K562 (cell line): ENCODE measurements at regions not wholly inside any gene's neighbourhood (a gene's known extent, or its start where the extent isn't known, plus 50 kb on each side); places are given as distances from the start of the nearest gene placed in this dataset.

Experiments used
- ATAC-seq: fragments of 200-7000 bp; cut with Tn5 transposase; 3 replicates; pipeline ENCODE4 v1.9.1; 2020; ENCODE audit warnings: moderate library complexity
- BruUV-seq: library from RNA; stranded (reverse); fragments of 400-500 nt; replicated peaks from 2 replicates; lab custom pipeline; 2021; lab: Mats Ljungman, UMichigan
- CTCF ChIA-PET: fragments of 300-600 bp; formaldehyde crosslinking; extraction: SDS; loops from one replicate; lab custom pipeline; 2021; ENCODE audit warnings: low intra/inter-chr PET ratio; lab: Yijun Ruan, JAX
- POLR2A ChIA-PET: fragments of 300-600, 350-650 bp; sonication (Branson Sonifier 250); formaldehyde crosslinking; extraction: SDS; loops from one replicate; lab custom pipeline; 2021; ENCODE audit warnings: antibody characterized with exemption, inconsistent platforms; lab: Yijun Ruan, JAX
- DNase-seq, 4 experiments: peaks; one replicate each; pipeline versions ENCODE4 v3.0.0 to v3.0.0-alpha.2; 2011 to 2018; ENCODE audit warnings: low spot score in 3 of 4, mixed read lengths in 3 of 4; ENCODE audit errors: extremely low read depth in 1 of 4
- FAIRE-seq: peaks from 2 replicates; lab custom pipeline; 2011; peaks lifted over from hg19 to GRCh38; lab: Jason Lieb, UNC
- H2AFZ ChIP-seq: 2 replicates; pipeline ENCODE4 v1.6.0; 2011; ENCODE audit warnings: low read depth, low read length, control low read depth, inconsistent platforms
- H3K27ac ChIP-seq: fragments of 200-600 bp; 3 replicates; pipeline ENCODE4 v1.8.0; 2011; ENCODE audit warnings: low read depth, mild to moderate bottlenecking, control low read depth, inconsistent platforms, low read length, moderate library complexity, mixed read lengths; ENCODE audit errors: extremely low read depth
- H3K27me3 ChIP-seq, 2 experiments: fragments of 300-600 bp in 1 of 2; 2 replicates in 1 of 2; 3 replicates in 1 of 2; pipeline versions ENCODE4 v1.6.0 to v1.8.0; 2011; ENCODE audit warnings: inconsistent platforms in 2 of 2, low read length in 2 of 2, mild to moderate bottlenecking in 1 of 2, mixed read lengths in 1 of 2, moderate library complexity in 1 of 2; ENCODE audit not compliant: control insufficient read depth in 2 of 2, insufficient read depth in 2 of 2
- H3K36me3 ChIP-seq: fragments of 300-600 bp; 3 replicates; pipeline ENCODE4 v1.8.0; 2011; ENCODE audit warnings: mild to moderate bottlenecking, low read length, inconsistent platforms; ENCODE audit not compliant: control insufficient read depth, insufficient read depth
- H3K4me1 ChIP-seq, 2 experiments: fragments of 200-600 bp in 1 of 2; replicated peaks in 1 of 2; 2 replicates in 1 of 2; 3 replicates in 1 of 2; pipeline versions ENCODE4 v1.5.1 to v1.8.0; 2011; ENCODE audit warnings: inconsistent platforms in 2 of 2, low read length in 2 of 2, mild to moderate bottlenecking in 1 of 2, mixed read lengths in 1 of 2, moderate library complexity in 1 of 2; ENCODE audit not compliant: control insufficient read depth in 2 of 2, insufficient read depth in 2 of 2
- H3K4me2 ChIP-seq: 2 replicates; pipeline ENCODE4 v1.6.1; 2011; ENCODE audit warnings: low read length, control low read depth, inconsistent platforms, mixed read lengths; ENCODE audit not compliant: insufficient read depth
- H3K4me3 ChIP-seq: fragments of 200-600 bp; sonication (generic), shearing (Covaris generic); 2 replicates; pipeline ENCODE4 v1.5.1; 2016; ENCODE audit warnings: control low read depth, inconsistent platforms
- H3K79me2 ChIP-seq: fragments of 200-600 bp; 3 replicates; pipeline ENCODE4 v1.8.0; 2011; ENCODE audit warnings: low read length, inconsistent platforms; ENCODE audit not compliant: control insufficient read depth, insufficient read depth
- H3K9ac ChIP-seq, 2 experiments: 2 replicates each; pipeline versions ENCODE4 v1.6.0 to v1.6.1; 2011; ENCODE audit warnings: low read depth in 2 of 2, low read length in 2 of 2, control low read depth in 1 of 2, inconsistent platforms in 1 of 2, mild to moderate bottlenecking in 1 of 2, mixed read lengths in 1 of 2; ENCODE audit not compliant: insufficient read depth in 1 of 2
- H3K9me1 ChIP-seq: one replicate; pipeline ENCODE4 v1.6.0; 2011; ENCODE audit warnings: inconsistent platforms, mild to moderate bottlenecking, low read length, moderate library complexity; ENCODE audit not compliant: control insufficient read depth, insufficient read depth
- H3K9me3 ChIP-seq: replicated peaks from 2 replicates; pipeline ENCODE4 v1.5.1; 2011; ENCODE audit warnings: low read depth, low read length, inconsistent platforms; ENCODE audit not compliant: control insufficient read depth, insufficient read depth
- H4K20me1 ChIP-seq: replicated peaks from 2 replicates; pipeline ENCODE4 v1.6.1; 2011; ENCODE audit warnings: low read length, inconsistent platforms, mixed read lengths; ENCODE audit not compliant: control insufficient read depth, insufficient read depth
- ATF7 ChIP-seq: fragments of 450-650 bp; IDR thresholded peaks from 2 replicates; pipeline ENCODE4 v1.7.1; 2014; ENCODE audit warnings: mild to moderate bottlenecking, moderate library complexity
- CLOCK ChIP-seq: fragments of 250-450 bp; sonication (Bioruptor Pico); IDR thresholded peaks from 2 replicates; pipeline ENCODE4 v1.4.0; 2020; ENCODE audit warnings: mild to moderate bottlenecking, moderate library complexity, borderline replicate concordance
- FOXJ3 ChIP-seq: sonication (generic); formaldehyde crosslinking; IDR thresholded peaks from 2 replicates; pipeline ENCODE4 v1.4.0; 2020; ENCODE audit warnings: mild to moderate bottlenecking, missing genetic modification reagents
- FOXK2 ChIP-seq, 2 experiments: fragments of 450-650 bp; IDR thresholded peaks in 1 of 2; conservative IDR thresholded peaks in 1 of 2; 2 replicates each; pipeline ENCODE4 v1.6.1; 2016; ENCODE audit warnings: low read depth in 2 of 2, mild to moderate bottlenecking in 1 of 2
- GATAD2B ChIP-seq: fragments of 450-650 bp; IDR thresholded peaks from 2 replicates; pipeline ENCODE4 v1.6.1; 2017; ENCODE audit warnings: mild to moderate bottlenecking, borderline replicate concordance
- HBP1 ChIP-seq: fragments of 450-650 bp; formaldehyde crosslinking; IDR thresholded peaks from 2 replicates; pipeline ENCODE4 v1.4.0; 2022; ENCODE audit warnings: missing genetic modification characterization
- PATZ1 ChIP-seq: fragments of 250-450 bp; sonication (Bioruptor Pico); IDR thresholded peaks from 2 replicates; pipeline ENCODE4 v1.5.0; 2020; ENCODE audit warnings: mild to moderate bottlenecking, borderline replicate concordance
- POLR2A ChIP-seq: fragments of 450-650 bp; conservative IDR thresholded peaks from 2 replicates; pipeline ENCODE4 v1.6.1; 2016
- ZNF280A ChIP-seq: fragments of 450-650 bp; IDR thresholded peaks from 2 replicates; pipeline ENCODE4 v1.6.1; 2018; ENCODE audit warnings: mild to moderate bottlenecking, low read depth; ENCODE audit not compliant: partially characterized antibody
- ZNF589 ChIP-seq: fragments of 200-800 bp; sonication (Bioruptor generic); IDR thresholded peaks from 2 replicates; pipeline ENCODE4 v1.6.1; 2016; ENCODE audit warnings: low read depth, missing genetic modification characterization, missing compliant biosample characterization
- ZNF644 ChIP-seq: fragments of 200-800 bp; sonication (Bioruptor generic); IDR thresholded peaks from 2 replicates; pipeline ENCODE4 v1.6.1; 2016; ENCODE audit warnings: low read depth, missing genetic modification characterization, missing compliant biosample characterization
- in situ Hi-C: fragments of 300-500 bp; cut with MboI; formaldehyde crosslinking; loops from 4 replicates; pipeline ENCODE4 v1.15.0; 2018; ENCODE audit warnings: inconsistent platforms, mixed read lengths
- intact Hi-C: fragments of 100-400 bp; cut with micrococcal nuclease; formaldehyde crosslinking; loops from 2 replicates; pipeline ENCODE4 v1.14.2; 2022

GRCh38 chr2:167490455-167490854, 602.2 kb downstream of the XIRP2 start:
- intact Hi-C loops (no loop called here), in situ Hi-C loops (no loop called here)
- Histone ChIP-seq H3K4me1 (no peaks in the 10 kb centered on the region), H3K9me1 (no peaks in the 10 kb centered on the region), H3K36me3 (no peaks in the 10 kb centered on the region), H3K4me2 (no peak overlapping the region), H3K79me2 (no peaks in the 10 kb centered on the region), H2AFZ (no peak overlapping the region), H3K9ac (no peak overlapping the region), H4K20me1 (no peaks in the 10 kb centered on the region), H3K27me3 (no peaks in the 10 kb centered on the region), H3K27ac (no peak overlapping the region), H3K9me3 (no peaks in the 10 kb centered on the region), H3K4me3 (no peak overlapping the region)
- TF ChIP-seq ATF7 (no peak), CLOCK (no peak), ZNF589 (CRISPR knock-in tag) (no peak), POLR2A (no peak), ZNF644 (no peak), GATAD2B (no peak), FOXK2 (conservative IDR thresholded peaks at IDR 0.05 in 1 of 2, IDR thresholded peaks at IDR 0.05 in 1 of 2; ENCODE audit: low read depth in 2 of 2) (no peak), HBP1 (CRISPR knock-in tag) (no peak), PATZ1 (CRISPR knock-in tag) (no peak), FOXJ3 (CRISPR knock-in tag) (no peak), ZNF280A (no peak)
- FAIRE-seq: no peak
- no TSS peak for BruUV-seq
- DNase-seq: no peak
- ATAC-seq: no peak
- CTCF ChIA-PET: no interaction called here
- POLR2A ChIA-PET: no interaction called here
